Psoas muscle (tissue), 7 donors: ENCODE measurements at regions not wholly inside any gene's neighbourhood (a gene's known extent, or its start where the extent isn't known, plus 50 kb on each side); places are given as distances from the start of the nearest gene placed in this dataset.
"Not testable (repeated sequence)": the region's sequence is repeated elsewhere in the genome, so short reads cannot be mapped to it uniquely, and the experiment has no call there.

Source experiments
- ATAC-seq, 4 donors: fragments of 200-7000 bp; cut with Tn5 transposase; one replicate each; pipeline ENCODE4 v1.9.1; 2020; ENCODE audit warnings: moderate library complexity in 3 of 4, mild to moderate bottlenecking in 2 of 4
- DNase-seq, 2 donors: peaks; one replicate each; pipeline ENCODE4 v3.0.0-alpha.2; 2020
- H3K27ac ChIP-seq: fragments of 200-600 bp; one replicate; pipeline ENCODE4 v1.8.0; 2022
- H3K27me3 ChIP-seq, 3 donors: fragments of 200-600 bp in 1 of 3; one replicate each; pipeline versions ENCODE4 v1.6.1 to v1.8.0; 2013 to 2022; ENCODE audit warnings: low read length in 2 of 3, mild to moderate bottlenecking in 2 of 3, moderate library complexity in 1 of 3; ENCODE audit not compliant: insufficient read depth in 3 of 3
- H3K36me3 ChIP-seq, 2 donors: fragments of 200-600 bp in 1 of 2; one replicate each; pipeline versions ENCODE4 v1.6.1 to v1.8.0; 2013 to 2022; ENCODE audit warnings: low read depth in 1 of 2, mild to moderate bottlenecking in 1 of 2, moderate library complexity in 1 of 2; ENCODE audit not compliant: insufficient read depth in 1 of 2
- H3K4me1 ChIP-seq: fragments of 200-600 bp; one replicate; pipeline ENCODE4 v1.8.0; 2022
- H3K4me3 ChIP-seq: fragments of 200-600 bp; one replicate; pipeline ENCODE4 v1.8.0; 2022; ENCODE audit warnings: mild to moderate bottlenecking
- H3K9me3 ChIP-seq: fragments of 200-600 bp; one replicate; pipeline ENCODE4 v1.8.0; 2022
- WGBS, 3 donors: extraction: QIAGEN DNeasy Blood & Tissue Kit; methylation state at CpG; one replicate each; pipeline versions ENCODE4 v1.1.6 to v1.1.7; 2013; 5-methylcytosine and 5-hydroxymethylcytosine counted together
- intact Hi-C, 2 donors: fragments of 100-400 bp; cut with DNase I; formaldehyde crosslinking; loops; one replicate each; pipeline versions ENCODE4 v1.11.0 to v1.14.2; 2022
- TF ChIP-seq, protein P1 (sequence below): fragments of 200-600 bp; IDR thresholded peaks from one replicate; pipeline ENCODE4 v1.8.0; 2022; ENCODE audit warnings: antibody characterized with exemption
- donor health status: healthy with polysubstance abuse.
- donor health status: DM: no; HTN: no; CAD: no; lungs with moderate emphysema.
- donor health status: Bipolar disorder and iron deficiency.
- donor health status: healthy.
- donor health status: DM: yes; HTN: yes; CAD: no.
- donor health status: DM: no; HTN: no; CAD: no.
- donor health status: DM: yes; HTN: yes; CAD: no.

- TF ChIP-seq, protein P1, sequence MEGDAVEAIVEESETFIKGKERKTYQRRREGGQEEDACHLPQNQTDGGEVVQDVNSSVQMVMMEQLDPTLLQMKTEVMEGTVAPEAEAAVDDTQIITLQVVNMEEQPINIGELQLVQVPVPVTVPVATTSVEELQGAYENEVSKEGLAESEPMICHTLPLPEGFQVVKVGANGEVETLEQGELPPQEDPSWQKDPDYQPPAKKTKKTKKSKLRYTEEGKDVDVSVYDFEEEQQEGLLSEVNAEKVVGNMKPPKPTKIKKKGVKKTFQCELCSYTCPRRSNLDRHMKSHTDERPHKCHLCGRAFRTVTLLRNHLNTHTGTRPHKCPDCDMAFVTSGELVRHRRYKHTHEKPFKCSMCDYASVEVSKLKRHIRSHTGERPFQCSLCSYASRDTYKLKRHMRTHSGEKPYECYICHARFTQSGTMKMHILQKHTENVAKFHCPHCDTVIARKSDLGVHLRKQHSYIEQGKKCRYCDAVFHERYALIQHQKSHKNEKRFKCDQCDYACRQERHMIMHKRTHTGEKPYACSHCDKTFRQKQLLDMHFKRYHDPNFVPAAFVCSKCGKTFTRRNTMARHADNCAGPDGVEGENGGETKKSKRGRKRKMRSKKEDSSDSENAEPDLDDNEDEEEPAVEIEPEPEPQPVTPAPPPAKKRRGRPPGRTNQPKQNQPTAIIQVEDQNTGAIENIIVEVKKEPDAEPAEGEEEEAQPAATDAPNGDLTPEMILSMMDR: no peak
- DNase-seq (no peak), ATAC-seq (no peak)
- Histone ChIP-seq H3K27ac (no peak overlapping the region), H3K4me3 (no peak overlapping the region), H3K27me3 (no peaks in the 10 kb centered on the region), H3K4me1 (no peaks in the 10 kb centered on the region), H3K36me3 (no peaks in the 10 kb centered on the region), H3K9me3 (peaks cover 4% of the 10 kb centered on the region)
- intact Hi-C loops: no loop called here
- 48 to 88% (median 57%) methylated on average over 1 of the region's 1 CpG for WGBS, 3 donors
Observed at GRCh38 chr4:95779447-95779846, 60.4 kb upstream of the PDHA2 start.

DNA sequence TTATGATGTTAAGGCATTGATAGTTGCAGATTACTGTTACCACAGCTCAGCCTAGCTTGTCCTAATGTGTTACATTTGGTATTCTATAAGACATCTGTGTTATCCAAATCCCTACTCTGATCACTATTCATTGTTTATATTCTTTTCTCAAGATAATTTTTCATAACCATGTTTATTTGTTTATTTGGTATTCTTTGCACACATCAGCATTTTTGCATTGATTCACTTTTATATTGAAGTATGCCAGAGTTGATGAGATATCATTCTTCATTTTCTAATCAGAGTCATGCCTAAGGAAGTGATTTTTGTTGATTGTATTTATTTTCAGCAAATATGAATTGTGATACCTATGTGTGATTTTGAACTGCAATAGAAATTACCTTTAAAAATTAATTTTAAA is 61.2 kb upstream of the PDHA2 start:
- H3K4me1 ChIP-seq: no peaks in the 10 kb centered on the region
- H3K27ac ChIP-seq: no peak overlapping the region
- ATAC-seq (no peak), DNase-seq (no peak)
- peaks cover 4% of the 10 kb centered on the region for H3K9me3 ChIP-seq
- H3K4me3 ChIP-seq: no peak overlapping the region
- TF ChIP-seq, protein P1: no peak
- H3K27me3 ChIP-seq: no peaks in the 10 kb centered on the region
- intact Hi-C loops: no loop called here
- no peaks in the 10 kb centered on the region for H3K36me3 ChIP-seq

GRCh38 chr4:95770605-95771004 is 69.3 kb upstream of the PDHA2 start:
- H3K9me3 ChIP-seq, H3K36me3 ChIP-seq, intact Hi-C loops, ATAC-seq, H3K4me3 ChIP-seq, H3K4me1 ChIP-seq, DNase-seq, H3K27ac ChIP-seq, H3K27me3 ChIP-seq: not testable (repeated sequence)
- WGBS, 3 donors: 55 to 68% (median 59%) methylated on average over 3 of the region's 3 CpGs

GRCh38 chr4:95764961-95765360 is 74.9 kb upstream of the PDHA2 start:
- Histone ChIP-seq H3K4me1 (no peaks in the 10 kb centered on the region), H3K36me3 (no peaks in the 10 kb centered on the region), H3K27ac (no peak overlapping the region), H3K4me3 (no peak overlapping the region), H3K27me3 (no peaks in the 10 kb centered on the region), H3K9me3 (no peaks in the 10 kb centered on the region)
- WGBS, 3 donors: 88 to 89% (median 88%) methylated on average over 3 of the region's 3 CpGs
- intact Hi-C loops: no loop called here
- DNase-seq (no peak), ATAC-seq (no peak)
- TF ChIP-seq, protein P1: no peak

- no peak for DNase-seq
- Histone ChIP-seq H3K27ac (no peak overlapping the region), H3K4me3 (no peak overlapping the region), H3K9me3 (no peaks in the 10 kb centered on the region), H3K4me1 (no peaks in the 10 kb centered on the region), H3K27me3 (no peaks in the 10 kb centered on the region), H3K36me3 (no peaks in the 10 kb centered on the region)
- TF ChIP-seq, protein P1: no peak
- intact Hi-C loops: no loop called here
- WGBS, 3 donors: 81 to 91% (median 86%) methylated on average over 3 of the region's 3 CpGs
- no peak for ATAC-seq
Observed at GRCh38 chr4:95761871-95762270, 78.0 kb upstream of the PDHA2 start.
